ENCODE measurements at regions not wholly inside any gene's neighbourhood (a gene's known extent, or its start where the extent isn't known, plus 50 kb on each side); places are given as distances from the start of the nearest gene placed in this dataset.

DNA sequence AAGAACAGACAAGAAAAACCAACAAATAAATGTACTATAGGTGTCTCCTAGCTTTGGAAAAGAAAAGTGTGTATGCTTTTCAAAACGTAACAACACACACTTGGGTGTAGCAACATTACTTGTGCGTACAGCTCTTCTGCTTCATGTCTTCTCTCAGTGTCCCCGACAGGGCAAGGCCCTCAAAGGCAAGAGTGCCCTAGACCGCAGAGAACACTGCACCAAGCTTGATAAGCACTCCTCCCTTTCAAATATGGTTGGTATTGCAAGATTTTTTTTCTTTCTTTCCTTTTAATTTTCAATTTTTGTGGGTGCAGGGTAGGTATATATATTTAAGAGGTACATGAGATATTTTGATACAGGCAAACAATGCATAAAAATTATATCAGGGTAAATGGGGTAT is 106.8 kb downstream of the EIF4E start:
- TF ChIP-seq, protein P1, sequence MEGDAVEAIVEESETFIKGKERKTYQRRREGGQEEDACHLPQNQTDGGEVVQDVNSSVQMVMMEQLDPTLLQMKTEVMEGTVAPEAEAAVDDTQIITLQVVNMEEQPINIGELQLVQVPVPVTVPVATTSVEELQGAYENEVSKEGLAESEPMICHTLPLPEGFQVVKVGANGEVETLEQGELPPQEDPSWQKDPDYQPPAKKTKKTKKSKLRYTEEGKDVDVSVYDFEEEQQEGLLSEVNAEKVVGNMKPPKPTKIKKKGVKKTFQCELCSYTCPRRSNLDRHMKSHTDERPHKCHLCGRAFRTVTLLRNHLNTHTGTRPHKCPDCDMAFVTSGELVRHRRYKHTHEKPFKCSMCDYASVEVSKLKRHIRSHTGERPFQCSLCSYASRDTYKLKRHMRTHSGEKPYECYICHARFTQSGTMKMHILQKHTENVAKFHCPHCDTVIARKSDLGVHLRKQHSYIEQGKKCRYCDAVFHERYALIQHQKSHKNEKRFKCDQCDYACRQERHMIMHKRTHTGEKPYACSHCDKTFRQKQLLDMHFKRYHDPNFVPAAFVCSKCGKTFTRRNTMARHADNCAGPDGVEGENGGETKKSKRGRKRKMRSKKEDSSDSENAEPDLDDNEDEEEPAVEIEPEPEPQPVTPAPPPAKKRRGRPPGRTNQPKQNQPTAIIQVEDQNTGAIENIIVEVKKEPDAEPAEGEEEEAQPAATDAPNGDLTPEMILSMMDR (IDR thresholded peaks at IDR 0.05) = no peak
- TF ChIP-seq EP300 (IDR thresholded peaks at IDR 0.05; ENCODE audit: borderline replicate concordance in 1 of 2, low read depth in 1 of 2, low read length in 1 of 2) (no peak), EZH2phosphoT487 (IDR thresholded peaks at IDR 0.05; ENCODE audit: borderline replicate concordance, low read depth) (no peak), JUND (IDR thresholded peaks at IDR 0.05) (no peak), TCF12 (IDR thresholded peaks at IDR 0.05) (no peak)
- TF ChIP-seq, protein P2, sequence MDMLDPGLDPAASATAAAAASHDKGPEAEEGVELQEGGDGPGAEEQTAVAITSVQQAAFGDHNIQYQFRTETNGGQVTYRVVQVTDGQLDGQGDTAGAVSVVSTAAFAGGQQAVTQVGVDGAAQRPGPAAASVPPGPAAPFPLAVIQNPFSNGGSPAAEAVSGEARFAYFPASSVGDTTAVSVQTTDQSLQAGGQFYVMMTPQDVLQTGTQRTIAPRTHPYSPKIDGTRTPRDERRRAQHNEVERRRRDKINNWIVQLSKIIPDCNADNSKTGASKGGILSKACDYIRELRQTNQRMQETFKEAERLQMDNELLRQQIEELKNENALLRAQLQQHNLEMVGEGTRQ (IDR thresholded peaks at IDR 0.05; ENCODE audit: borderline replicate concordance, low read depth, low read length) = no peak
- TF ChIP-seq, protein P3, sequence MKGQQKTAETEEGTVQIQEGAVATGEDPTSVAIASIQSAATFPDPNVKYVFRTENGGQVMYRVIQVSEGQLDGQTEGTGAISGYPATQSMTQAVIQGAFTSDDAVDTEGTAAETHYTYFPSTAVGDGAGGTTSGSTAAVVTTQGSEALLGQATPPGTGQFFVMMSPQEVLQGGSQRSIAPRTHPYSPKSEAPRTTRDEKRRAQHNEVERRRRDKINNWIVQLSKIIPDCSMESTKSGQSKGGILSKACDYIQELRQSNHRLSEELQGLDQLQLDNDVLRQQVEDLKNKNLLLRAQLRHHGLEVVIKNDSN (IDR thresholded peaks at IDR 0.05; ENCODE audit: borderline replicate concordance, low read depth) = no peak

Measured in SK-N-SH (cell line).